CD14-positive monocyte (primary cell): ENCODE measurements at regions not wholly inside any gene's neighbourhood (a gene's known extent, or its start where the extent isn't known, plus 50 kb on each side); places are given as distances from the start of the nearest gene placed in this dataset.

Experiments
- DNase-seq, 3 donors: peaks; one replicate each; pipeline ENCODE4 v3.0.0-alpha.2; 2011 to 2022
- H2AFZ ChIP-seq: 2 replicates; pipeline ENCODE4 v1.6.0; 2012; ENCODE audit warnings: mild to moderate bottlenecking, low read depth, low read length, inconsistent platforms; ENCODE audit not compliant: insufficient read depth, poor library complexity, severe bottlenecking
- H3K27ac ChIP-seq, 2 donors: 1 replicate in 1 of 2; 2 replicates in 1 of 2; pipeline ENCODE4 v1.5.1; 2012 to 2013; ENCODE audit warnings: low read length in 2 of 2, control low read depth in 1 of 2, inconsistent platforms in 1 of 2, low read depth in 1 of 2, mild to moderate bottlenecking in 1 of 2
- H3K27me3 ChIP-seq, 2 donors: one replicate each; pipeline versions ENCODE4 v1.6.0 to v1.6.1; 2011 to 2013; ENCODE audit warnings: low read length in 2 of 2; ENCODE audit not compliant: control insufficient read depth in 2 of 2, insufficient read depth in 2 of 2
- H3K36me3 ChIP-seq, 2 donors: replicated peaks in 1 of 2; 1 replicate in 1 of 2; 2 replicates in 1 of 2; pipeline versions ENCODE4 v1.5.1 to v1.6.1; 2012 to 2013; ENCODE audit warnings: low read length in 2 of 2, control low read depth in 1 of 2, inconsistent platforms in 1 of 2, mild to moderate bottlenecking in 1 of 2; ENCODE audit not compliant: insufficient read depth in 2 of 2, control insufficient read depth in 1 of 2
- H3K4me1 ChIP-seq, 2 donors: 1 replicate in 1 of 2; 2 replicates in 1 of 2; pipeline versions ENCODE4 v1.5.1 to v1.6.1; 2012 to 2013; ENCODE audit warnings: low read length in 2 of 2, control low read depth in 1 of 2, inconsistent platforms in 1 of 2, mild to moderate bottlenecking in 1 of 2, moderate library complexity in 1 of 2; ENCODE audit not compliant: insufficient read depth in 2 of 2, control insufficient read depth in 1 of 2
- H3K4me2 ChIP-seq: replicated peaks from 2 replicates; pipeline ENCODE3; 2012; ENCODE audit warnings: low read length, moderate library complexity, mild to moderate bottlenecking; ENCODE audit not compliant: poor library complexity, severe bottlenecking; ENCODE audit errors: extremely low read depth
- H3K4me3 ChIP-seq, 3 experiments: fragments of 200-600 bp in 1 of 3; sonication (generic) in 1 of 3; replicated peaks in 1 of 3; 1 replicate in 2 of 3; 2 replicates in 1 of 3; pipeline ENCODE4 v1.5.1; 2011 to 2013; ENCODE audit warnings: low read length in 3 of 3, mild to moderate bottlenecking in 3 of 3, control low read depth in 2 of 3, low read depth in 2 of 3, inconsistent platforms in 1 of 3, moderate library complexity in 1 of 3
- H3K79me2 ChIP-seq: 2 replicates; pipeline ENCODE4 v1.6.0; 2012; ENCODE audit warnings: mild to moderate bottlenecking, control low read depth, inconsistent platforms, low read length, moderate library complexity; ENCODE audit not compliant: insufficient read depth
- H3K9ac ChIP-seq: 2 replicates; pipeline ENCODE4 v1.6.0; 2017; ENCODE audit warnings: low read length, mild to moderate bottlenecking; ENCODE audit not compliant: insufficient read depth, poor library complexity, severe bottlenecking
- H3K9me3 ChIP-seq, 2 donors: replicated peaks in 1 of 2; 1 replicate in 1 of 2; 2 replicates in 1 of 2; pipeline versions ENCODE4 v1.5.1 to v1.6.1; 2012 to 2013; ENCODE audit warnings: low read length in 2 of 2, control low read depth in 1 of 2; ENCODE audit not compliant: control insufficient read depth in 1 of 2, insufficient read depth in 1 of 2
- H4K20me1 ChIP-seq: 2 replicates; pipeline ENCODE4 v1.6.0; 2012; ENCODE audit warnings: mild to moderate bottlenecking, low read length, control low read depth, moderate library complexity; ENCODE audit not compliant: insufficient read depth
- H3K27ac Mint-ChIP-seq, 7 donors: one replicate each; pipeline ENCODE4 v1.8.0; 2020; ENCODE audit warnings: mild to moderate bottlenecking in 7 of 7, mixed read lengths in 7 of 7, moderate library complexity in 6 of 7, inconsistent platforms in 2 of 7
- H3K27me3 Mint-ChIP-seq, 3 donors: one replicate each; pipeline ENCODE4 v1.8.0; 2021 to 2022; ENCODE audit warnings: low read depth in 3 of 3, mild to moderate bottlenecking in 3 of 3, mixed read lengths in 3 of 3, moderate library complexity in 3 of 3, inconsistent platforms in 1 of 3
- H3K36me3 Mint-ChIP-seq, 2 donors: one replicate each; pipeline ENCODE4 v1.8.0; 2020; ENCODE audit warnings: mixed read lengths in 2 of 2, inconsistent platforms in 1 of 2, mild to moderate bottlenecking in 1 of 2
- H3K4me1 Mint-ChIP-seq: one replicate; pipeline ENCODE4 v1.8.0; 2020; ENCODE audit warnings: mild to moderate bottlenecking, mixed read lengths
- H3K4me3 Mint-ChIP-seq, 2 donors: one replicate each; pipeline ENCODE4 v1.8.0; 2020; ENCODE audit warnings: mild to moderate bottlenecking in 2 of 2, mixed read lengths in 2 of 2, moderate library complexity in 1 of 2
- H3K9me3 Mint-ChIP-seq, 7 donors: one replicate each; pipeline ENCODE4 v1.8.0; 2020 to 2022; ENCODE audit warnings: mixed read lengths in 7 of 7, mild to moderate bottlenecking in 6 of 7, moderate library complexity in 6 of 7, inconsistent platforms in 2 of 7
- CTCF ChIP-seq: fragments of 200-600 bp; IDR thresholded peaks from one replicate; pipeline ENCODE4 v1.8.0; 2022; ENCODE audit warnings: antibody characterized with exemption, mild to moderate bottlenecking
- WGBS: methylation state at CpG from one replicate; pipeline ENCODE4 v1.1.5; 2013; ENCODE audit warnings: missing lambda C conversion rate; ENCODE audit not compliant: insufficient coverage; 5-methylcytosine and 5-hydroxymethylcytosine counted together
- intact Hi-C, 2 donors: fragments of 100-400 bp; cut with micrococcal nuclease; formaldehyde crosslinking; loops; one replicate each; pipeline versions ENCODE4 v1.15.0 to v1.15.1; 2023

GRCh38 chr12:38144049-38144448 is 172.5 kb upstream of the ALG10B start:
- DNase-seq: no peak
- Mint-ChIP-seq H3K36me3 (no peaks in the 10 kb centered on the region), H3K27me3 (peaks cover 1 to 5% (median 3%) of the 10 kb centered on the region in 3 donors), H3K4me3 (no peak overlapping the region), H3K4me1 (peaks cover under 1% of the 10 kb centered on the region), H3K27ac (no peak overlapping the region), H3K9me3 (peaks cover 22 to 36% (median 28%) of the 10 kb centered on the region in 7 donors)
- Histone ChIP-seq H3K36me3 (no peaks in the 10 kb centered on the region), H3K79me2 (no peaks in the 10 kb centered on the region), H2AFZ (no peak overlapping the region), H3K4me3 (no peak overlapping the region), H3K4me1 (no peaks in the 10 kb centered on the region), H3K27ac (no peak overlapping the region), H3K9ac (no peak overlapping the region), H3K27me3 (no peaks in the 10 kb centered on the region), H4K20me1 (no peaks in the 10 kb centered on the region), H3K4me2 (no peak overlapping the region), H3K9me3 (peaks cover 33% of the 10 kb centered on the region in 2 donors)
- 100% methylated on average over 1 of the region's 4 CpGs for WGBS
- intact Hi-C loops: no loop called here
- no peak for TF ChIP-seq CTCF

GRCh38 chr12:38144601-38145436 is 171.8 kb upstream of the ALG10B start:
- Mint-ChIP-seq H3K27me3 (peaks cover under 1 to 5% (median 3%) of the 10 kb centered on the region in 3 donors), H3K4me1 (no peaks in the 10 kb centered on the region), H3K4me3 (no peak overlapping the region), H3K9me3 (peaks cover 28 to 43% (median 35%) of the 10 kb centered on the region in 7 donors), H3K36me3 (no peaks in the 10 kb centered on the region), H3K27ac (peak overlapping the region in 1 of 7 donors; percentile 19)
- H2AFZ ChIP-seq: no peak overlapping the region
- no peak for DNase-seq
- H3K36me3 ChIP-seq: no peaks in the 10 kb centered on the region
- no peaks in the 10 kb centered on the region for H3K79me2 ChIP-seq
- H3K4me3 ChIP-seq: no peak overlapping the region
- no peaks in the 10 kb centered on the region for H3K4me1 ChIP-seq
- no peak for TF ChIP-seq CTCF
- H3K27ac ChIP-seq: no peak overlapping the region
- WGBS: 89% methylated on average over 12 of the region's 17 CpGs
- H3K27me3 ChIP-seq: no peaks in the 10 kb centered on the region
- H4K20me1 ChIP-seq: no peaks in the 10 kb centered on the region
- no peak overlapping the region for H3K9ac ChIP-seq
- no peak overlapping the region for H3K4me2 ChIP-seq
- H3K9me3 ChIP-seq: peaks cover 40 to 41% of the 10 kb centered on the region in 2 donors
- intact Hi-C loops: no loop called here
